ENCODE measurements at regions not wholly inside any gene's neighbourhood (a gene's known extent, or its start where the extent isn't known, plus 50 kb on each side); places are given as distances from the start of the nearest gene placed in this dataset.

GRCh38 chr1:55974714-55975441 lies 604.5 kb downstream of the PLPP3 start:
- no peak for DNase-seq (ENCODE audit: low spot score)

- no peak for DNase-seq (ENCODE audit: low spot score)
Measured at GRCh38 chr1:55970526-55971110, 608.7 kb downstream of the PLPP3 start.

- no peak for DNase-seq (ENCODE audit: low spot score)
Measured at GRCh38 chr1:55969322-55969721, 610.0 kb downstream of the PLPP3 start.

GRCh38 chr1:55968661-55969060 lies 610.7 kb downstream of the PLPP3 start:
- DNase-seq (ENCODE audit: low spot score), result no peak

- no peak for DNase-seq (ENCODE audit: low spot score)
Measured at GRCh38 chr1:55965981-55966461, 613.3 kb downstream of the PLPP3 start.

- DNase-seq (ENCODE audit: low spot score), result no peak
Measured at GRCh38 chr1:55962472-55962871, 616.9 kb downstream of the PLPP3 start.

- no peak for DNase-seq (ENCODE audit: low spot score)
Measured at GRCh38 chr1:55959136-55959548, 620.2 kb downstream of the PLPP3 start.

GRCh38 chr1:55958498-55958897 lies 620.9 kb downstream of the PLPP3 start:
- no peak for DNase-seq (ENCODE audit: low spot score)

GRCh38 chr1:55957276-55957675 lies 622.1 kb downstream of the PLPP3 start:
- no peak for DNase-seq (ENCODE audit: low spot score)

GRCh38 chr1:55955016-55955621 lies 624.2 kb downstream of the PLPP3 start:
- DNase-seq (ENCODE audit: low spot score), result no peak

GRCh38 chr1:55951291-55951690 lies 628.1 kb downstream of the PLPP3 start:
- DNase-seq (ENCODE audit: low spot score), result no peak

- DNase-seq (ENCODE audit: low spot score), result no peak
Measured at GRCh38 chr1:55947446-55947845, 631.9 kb downstream of the PLPP3 start.

- DNase-seq (ENCODE audit: low spot score), result no peak
Measured at GRCh38 chr1:55943721-55944435, 635.5 kb downstream of the PLPP3 start.

- no peak for DNase-seq (ENCODE audit: low spot score)
Measured at GRCh38 chr1:55943012-55943411, 636.4 kb downstream of the PLPP3 start.

- no peak for DNase-seq (ENCODE audit: low spot score)
Measured at GRCh38 chr1:55939866-55940265, 639.5 kb downstream of the PLPP3 start.

GRCh38 chr1:55938861-55939260 lies 640.5 kb downstream of the PLPP3 start:
- DNase-seq (ENCODE audit: low spot score), result no peak

- DNase-seq (ENCODE audit: low spot score), result no peak
Measured at GRCh38 chr1:55938376-55938850, 641.0 kb downstream of the PLPP3 start.

GRCh38 chr1:55937840-55938375 lies 641.5 kb downstream of the PLPP3 start:
- no peak for DNase-seq (ENCODE audit: low spot score)

GRCh38 chr1:55935236-55935635 lies 644.1 kb downstream of the PLPP3 start:
- DNase-seq (ENCODE audit: low spot score), result no peak

GRCh38 chr1:55932402-55932801 lies 647.0 kb downstream of the PLPP3 start:
- no peak for DNase-seq (ENCODE audit: low spot score)

- DNase-seq (ENCODE audit: low spot score), result no peak
Measured at GRCh38 chr1:55931081-55931940, 648.1 kb downstream of the PLPP3 start.

Measured in globus pallidus (tissue), 1 donor.